ENCODE measurements at regions not wholly inside any gene's neighbourhood (a gene's known extent, or its start where the extent isn't known, plus 50 kb on each side); places are given as distances from the start of the nearest gene placed in this dataset.

DNA sequence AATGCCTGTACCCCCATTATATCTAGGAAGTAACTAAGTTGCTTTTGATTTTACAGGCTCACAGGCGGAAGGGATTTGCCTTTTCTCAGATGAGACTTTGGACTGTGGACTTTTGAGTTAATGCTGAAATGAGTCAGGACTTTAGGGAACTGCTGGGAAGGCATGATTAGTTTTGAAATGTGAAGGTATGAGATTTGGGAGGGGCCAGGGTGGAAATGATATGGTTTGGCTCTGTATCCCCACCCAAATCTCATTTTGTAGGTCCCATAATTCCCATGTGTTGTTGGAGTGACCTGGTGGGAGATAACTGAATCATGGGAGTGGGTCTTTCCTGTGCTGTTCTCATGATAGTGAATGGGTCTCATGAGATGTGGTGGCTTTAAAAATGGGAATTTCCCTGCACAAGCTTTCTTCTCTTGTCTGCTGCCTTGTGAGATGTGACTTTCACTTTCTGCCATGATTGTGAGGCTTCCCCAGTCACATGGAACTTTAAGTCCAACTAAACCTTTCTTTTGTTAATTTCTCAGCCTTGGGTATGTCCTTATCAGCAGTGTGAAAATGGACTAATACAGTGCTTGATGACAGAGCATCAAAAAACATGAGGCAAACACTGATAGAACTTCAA is 1119.5 kb downstream of the PLA2G4A start:
- Histone ChIP-seq H3K27ac (ENCODE audit: low read length) (no peak overlapping the region), H3K4me1 (ENCODE audit: control insufficient read depth, insufficient read depth, low read length) (no peaks in the 10 kb centered on the region), H3K4me3 (ENCODE audit: low read length) (no peak overlapping the region), H3K9me3 (ENCODE audit: control insufficient read depth, insufficient read depth, low read length) (no peaks in the 10 kb centered on the region), H3K27me3 (ENCODE audit: control insufficient read depth, insufficient read depth, low read length) (no peaks in the 10 kb centered on the region), H3K36me3 (ENCODE audit: control insufficient read depth, insufficient read depth, low read length) (no peaks in the 10 kb centered on the region)
- DNase-seq (ENCODE audit: low read depth, low spot score) = no peak
- no CpG with 5 or more reads among the region's 1 CpG for WGBS (ENCODE audit: insufficient coverage, insufficient read length)

DNA sequence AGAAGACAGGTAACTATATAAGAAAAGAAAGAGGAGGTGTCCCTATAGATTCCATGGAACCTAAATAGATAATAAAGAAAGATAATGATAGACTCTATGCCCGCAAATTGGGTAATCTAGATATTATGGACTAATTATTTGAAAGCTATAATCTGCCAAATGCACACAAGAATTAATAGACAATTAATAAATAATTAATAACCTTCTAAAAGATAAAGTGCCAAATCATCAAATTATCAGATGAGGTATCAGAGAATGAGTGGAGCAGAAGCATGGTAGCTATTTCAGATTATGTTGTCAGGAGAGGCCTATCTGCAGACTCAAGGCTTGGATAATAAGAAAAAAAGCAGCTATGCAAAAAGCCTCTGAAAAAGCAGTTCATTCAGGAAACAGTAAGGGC is 1120.8 kb downstream of the PLA2G4A start:
- Histone ChIP-seq H3K4me3 (ENCODE audit: low read length) (no peak overlapping the region), H3K27me3 (ENCODE audit: control insufficient read depth, insufficient read depth, low read length) (no peaks in the 10 kb centered on the region), H3K36me3 (ENCODE audit: control insufficient read depth, insufficient read depth, low read length) (no peaks in the 10 kb centered on the region), H3K27ac (ENCODE audit: low read length) (no peak overlapping the region), H3K9me3 (ENCODE audit: control insufficient read depth, insufficient read depth, low read length) (no peaks in the 10 kb centered on the region), H3K4me1 (ENCODE audit: control insufficient read depth, insufficient read depth, low read length) (no peaks in the 10 kb centered on the region)
- no CpG with 5 or more reads among the region's 1 CpG for WGBS (ENCODE audit: insufficient coverage, insufficient read length)
- DNase-seq (ENCODE audit: low read depth, low spot score) = no peak

DNA sequence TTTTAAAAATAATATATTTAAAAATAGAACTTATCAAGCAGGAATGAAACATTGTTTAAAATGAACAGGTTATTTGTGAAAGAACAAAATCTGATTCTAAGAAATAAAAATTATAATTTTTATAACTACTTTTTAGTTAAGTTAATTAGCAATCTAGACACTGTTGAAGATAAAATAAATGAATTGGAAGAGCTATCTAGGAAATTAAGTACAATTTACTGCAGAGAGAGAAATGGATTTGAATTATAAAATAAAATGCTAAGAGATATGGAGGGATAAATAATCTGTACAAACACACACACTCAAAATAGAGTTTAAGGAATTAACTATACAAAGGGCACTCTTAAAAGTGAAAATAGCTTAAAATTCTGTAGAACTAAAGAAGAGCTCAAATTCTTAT is 1123.1 kb downstream of the PLA2G4A start:
- Histone ChIP-seq H3K4me3 (ENCODE audit: low read length) (no peak overlapping the region), H3K36me3 (ENCODE audit: control insufficient read depth, insufficient read depth, low read length) (no peaks in the 10 kb centered on the region), H3K4me1 (ENCODE audit: control insufficient read depth, insufficient read depth, low read length) (no peaks in the 10 kb centered on the region), H3K27me3 (ENCODE audit: control insufficient read depth, insufficient read depth, low read length) (no peaks in the 10 kb centered on the region), H3K9me3 (ENCODE audit: control insufficient read depth, insufficient read depth, low read length) (no peaks in the 10 kb centered on the region), H3K27ac (ENCODE audit: low read length) (no peak overlapping the region)
- no peak for DNase-seq (ENCODE audit: low read depth, low spot score)

DNA sequence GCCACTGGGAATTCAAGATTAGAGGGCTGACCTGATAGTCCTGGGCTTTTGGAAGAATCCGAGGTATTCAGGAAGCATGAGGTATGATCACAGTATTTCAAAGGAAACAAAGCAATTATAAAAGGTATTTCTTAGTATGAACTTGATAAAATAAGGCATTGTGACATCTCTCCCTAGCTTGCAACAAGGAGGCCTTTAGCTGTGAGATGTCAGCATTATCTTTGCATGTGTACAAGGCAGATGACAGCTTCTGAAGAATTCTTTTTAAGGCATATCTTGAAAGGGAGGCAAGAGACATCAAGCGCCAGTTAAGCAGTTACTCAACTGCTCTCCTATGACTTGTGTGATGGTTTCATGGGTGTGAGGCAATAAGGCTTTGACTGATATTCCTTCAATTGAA is 1123.7 kb downstream of the PLA2G4A start:
- H3K27me3 ChIP-seq (ENCODE audit: control insufficient read depth, insufficient read depth, low read length) = no peaks in the 10 kb centered on the region
- H3K27ac ChIP-seq (ENCODE audit: low read length) = no peak overlapping the region
- H3K4me1 ChIP-seq (ENCODE audit: control insufficient read depth, insufficient read depth, low read length) = no peaks in the 10 kb centered on the region
- H3K9me3 ChIP-seq (ENCODE audit: control insufficient read depth, insufficient read depth, low read length) = no peaks in the 10 kb centered on the region
- H3K4me3 ChIP-seq (ENCODE audit: low read length) = no peak overlapping the region
- WGBS (ENCODE audit: insufficient coverage, insufficient read length) = no CpG with 5 or more reads among the region's 2 CpGs
- no peak for DNase-seq (ENCODE audit: low read depth, low spot score)
- no peaks in the 10 kb centered on the region for H3K36me3 ChIP-seq (ENCODE audit: control insufficient read depth, insufficient read depth, low read length)

DNA sequence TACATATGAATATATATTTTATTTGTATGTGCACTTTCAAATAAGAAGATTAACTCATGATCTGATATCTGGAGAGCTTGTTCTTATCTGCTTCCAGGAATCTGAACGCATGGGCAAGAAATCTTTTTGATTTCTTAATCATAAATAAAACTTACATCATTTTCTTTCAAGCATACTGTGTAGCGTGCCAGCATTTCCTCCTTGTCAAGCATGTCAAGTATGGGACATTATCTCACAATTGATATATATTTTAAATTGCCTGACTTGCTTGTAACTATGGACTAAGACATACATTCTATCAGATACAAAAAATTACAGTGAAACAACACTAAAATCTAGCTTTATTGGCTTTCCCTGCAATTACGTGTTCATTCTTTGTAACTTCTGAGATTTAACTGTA is 1128.2 kb downstream of the PLA2G4A start:
- Histone ChIP-seq H3K36me3 (ENCODE audit: control insufficient read depth, insufficient read depth, low read length) (no peaks in the 10 kb centered on the region), H3K4me1 (ENCODE audit: control insufficient read depth, insufficient read depth, low read length) (no peaks in the 10 kb centered on the region), H3K9me3 (ENCODE audit: control insufficient read depth, insufficient read depth, low read length) (no peaks in the 10 kb centered on the region), H3K27ac (ENCODE audit: low read length) (no peak overlapping the region), H3K4me3 (ENCODE audit: low read length) (no peak overlapping the region), H3K27me3 (ENCODE audit: control insufficient read depth, insufficient read depth, low read length) (no peaks in the 10 kb centered on the region)
- DNase-seq (ENCODE audit: low read depth, low spot score) = no peak
- no CpG with 5 or more reads among the region's 3 CpGs for WGBS (ENCODE audit: insufficient coverage, insufficient read length)

DNA sequence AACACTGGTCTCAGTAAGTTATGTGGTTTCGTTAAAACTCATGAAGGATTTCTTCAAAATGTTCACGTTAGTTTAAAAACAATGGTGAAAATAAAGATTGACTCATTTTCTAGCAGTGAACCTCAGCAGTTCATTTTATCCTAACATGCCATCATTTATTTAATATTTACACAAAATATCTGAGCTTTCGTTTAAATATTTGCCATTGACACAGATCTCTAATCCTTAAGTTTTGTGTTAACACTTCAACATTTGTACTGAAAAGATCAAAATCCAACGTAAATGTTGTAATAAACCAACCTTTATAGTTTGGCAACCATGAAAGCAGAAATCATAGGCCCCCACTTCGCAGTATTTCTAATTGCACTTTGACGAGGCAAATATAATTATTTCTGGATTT is 1129.5 kb downstream of the PLA2G4A start:
- 100% methylated on average over 1 of the region's 6 CpGs for WGBS (ENCODE audit: insufficient coverage, insufficient read length)
- Histone ChIP-seq H3K36me3 (ENCODE audit: control insufficient read depth, insufficient read depth, low read length) (no peaks in the 10 kb centered on the region), H3K4me3 (ENCODE audit: low read length) (no peak overlapping the region), H3K27me3 (ENCODE audit: control insufficient read depth, insufficient read depth, low read length) (no peaks in the 10 kb centered on the region), H3K4me1 (ENCODE audit: control insufficient read depth, insufficient read depth, low read length) (no peaks in the 10 kb centered on the region), H3K9me3 (ENCODE audit: control insufficient read depth, insufficient read depth, low read length) (no peaks in the 10 kb centered on the region), H3K27ac (ENCODE audit: low read length) (no peak overlapping the region)
- no peak for DNase-seq (ENCODE audit: low read depth, low spot score)

DNA sequence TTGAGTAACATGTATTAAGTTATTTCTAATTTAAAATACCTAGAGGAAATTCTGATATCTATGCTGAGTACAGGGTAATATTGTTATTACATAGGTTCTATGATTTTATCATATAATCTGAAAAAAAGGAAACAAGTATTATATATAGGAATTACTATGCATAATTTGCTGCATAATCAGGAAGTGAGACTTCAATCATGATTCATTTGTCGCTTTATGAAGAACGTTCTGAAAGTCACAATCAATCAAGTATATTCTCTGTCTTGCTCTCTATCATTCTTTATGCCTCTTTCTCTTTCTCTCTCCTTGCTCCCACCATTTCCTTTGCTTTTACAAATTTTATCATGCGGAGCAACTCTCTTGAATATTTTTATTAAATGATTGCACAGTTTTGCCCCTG is 1130.3 kb downstream of the PLA2G4A start:
- DNase-seq (ENCODE audit: low read depth, low spot score) = no peak
- no CpG with 5 or more reads among the region's 3 CpGs for WGBS (ENCODE audit: insufficient coverage, insufficient read length)
- Histone ChIP-seq H3K4me1 (ENCODE audit: control insufficient read depth, insufficient read depth, low read length) (no peaks in the 10 kb centered on the region), H3K27ac (ENCODE audit: low read length) (no peak overlapping the region), H3K9me3 (ENCODE audit: control insufficient read depth, insufficient read depth, low read length) (no peaks in the 10 kb centered on the region), H3K36me3 (ENCODE audit: control insufficient read depth, insufficient read depth, low read length) (no peaks in the 10 kb centered on the region), H3K4me3 (ENCODE audit: low read length) (no peak overlapping the region), H3K27me3 (ENCODE audit: control insufficient read depth, insufficient read depth, low read length) (no peaks in the 10 kb centered on the region)

DNA sequence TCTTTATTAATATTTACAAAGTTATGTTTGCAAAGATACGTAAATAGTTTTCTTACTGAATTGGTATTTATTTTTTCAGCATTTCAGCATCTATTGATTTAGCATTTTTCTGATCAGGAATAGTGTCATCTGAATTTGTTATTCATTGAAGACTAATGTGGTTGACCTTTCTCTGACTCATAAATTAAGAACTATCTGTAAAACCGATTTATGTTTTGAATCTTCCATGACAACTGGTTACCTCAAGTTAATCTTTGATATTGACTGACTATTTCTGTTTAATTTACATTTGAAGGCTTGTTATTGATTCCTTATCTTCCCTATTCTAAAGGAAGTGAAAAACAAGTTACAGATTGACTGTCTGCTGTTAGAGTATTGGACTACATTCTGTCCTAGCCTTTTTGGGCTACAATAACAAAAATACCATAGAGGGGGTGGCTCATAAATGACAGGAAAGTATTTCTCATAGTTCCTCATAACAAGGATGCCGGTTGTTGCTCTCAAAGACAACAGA is 1131.4 kb downstream of the PLA2G4A start:
- no peaks in the 10 kb centered on the region for H3K9me3 ChIP-seq (ENCODE audit: control insufficient read depth, insufficient read depth, low read length)
- H3K36me3 ChIP-seq (ENCODE audit: control insufficient read depth, insufficient read depth, low read length) = no peaks in the 10 kb centered on the region
- WGBS (ENCODE audit: insufficient coverage, insufficient read length) = no CpG with 5 or more reads among the region's 3 CpGs
- no peaks in the 10 kb centered on the region for H3K27me3 ChIP-seq (ENCODE audit: control insufficient read depth, insufficient read depth, low read length)
- no peak for DNase-seq (ENCODE audit: low read depth, low spot score)
- H3K27ac ChIP-seq (ENCODE audit: low read length) = no peak overlapping the region
- H3K4me3 ChIP-seq (ENCODE audit: low read length) = no peak overlapping the region
- H3K4me1 ChIP-seq (ENCODE audit: control insufficient read depth, insufficient read depth, low read length) = no peaks in the 10 kb centered on the region

DNA sequence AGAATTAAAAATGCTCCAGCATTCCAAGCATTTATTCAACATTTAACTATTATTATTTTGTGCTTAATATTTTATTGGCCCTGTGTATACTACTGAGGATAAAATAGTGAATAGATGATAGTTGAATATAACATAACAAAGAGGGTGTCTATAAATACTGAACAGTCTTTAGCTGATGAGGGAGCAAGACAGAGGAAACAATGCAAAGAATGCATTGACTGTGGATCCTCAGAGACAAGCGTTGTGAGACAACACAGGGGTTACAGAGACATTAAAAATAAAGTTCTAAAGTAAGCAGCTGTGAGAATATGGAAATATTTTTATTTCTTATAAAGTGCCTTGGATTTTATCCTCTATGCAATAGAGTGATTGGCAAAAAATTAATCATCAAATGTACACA is 1133.1 kb downstream of the PLA2G4A start:
- no peaks in the 10 kb centered on the region for H3K9me3 ChIP-seq (ENCODE audit: control insufficient read depth, insufficient read depth, low read length)
- no peaks in the 10 kb centered on the region for H3K36me3 ChIP-seq (ENCODE audit: control insufficient read depth, insufficient read depth, low read length)
- H3K27ac ChIP-seq (ENCODE audit: low read length) = no peak overlapping the region
- H3K4me3 ChIP-seq (ENCODE audit: low read length) = no peak overlapping the region
- no CpG with 5 or more reads among the region's 1 CpG for WGBS (ENCODE audit: insufficient coverage, insufficient read length)
- no peaks in the 10 kb centered on the region for H3K4me1 ChIP-seq (ENCODE audit: control insufficient read depth, insufficient read depth, low read length)
- DNase-seq (ENCODE audit: low read depth, low spot score) = no peak
- H3K27me3 ChIP-seq (ENCODE audit: control insufficient read depth, insufficient read depth, low read length) = no peaks in the 10 kb centered on the region

DNA sequence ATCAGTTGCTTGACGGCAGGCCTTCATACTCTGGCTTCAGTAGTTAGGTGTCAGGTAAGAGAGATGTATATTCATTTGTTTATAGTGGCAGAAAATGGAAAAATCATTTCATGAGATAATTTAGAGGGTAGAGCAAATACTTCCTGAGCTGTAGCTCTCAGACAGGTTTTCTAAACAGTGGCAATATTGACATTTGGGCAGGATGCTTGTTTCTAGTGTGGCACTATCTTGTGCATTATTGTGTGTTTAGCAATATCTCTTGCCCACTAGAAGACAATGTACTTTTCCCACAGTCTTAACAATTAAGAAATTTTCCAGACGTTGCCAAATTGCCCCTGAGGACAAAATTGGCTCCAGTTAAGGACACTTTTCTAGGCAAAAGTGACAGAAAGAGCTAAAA is 1143.1 kb downstream of the PLA2G4A start:
- H3K4me3 ChIP-seq (ENCODE audit: low read length) = no peak overlapping the region
- WGBS (ENCODE audit: insufficient coverage, insufficient read length) = no CpG with 5 or more reads among the region's 2 CpGs
- H3K36me3 ChIP-seq (ENCODE audit: control insufficient read depth, insufficient read depth, low read length) = no peaks in the 10 kb centered on the region
- DNase-seq (ENCODE audit: low read depth, low spot score) = no peak
- H3K9me3 ChIP-seq (ENCODE audit: control insufficient read depth, insufficient read depth, low read length) = no peaks in the 10 kb centered on the region
- no peaks in the 10 kb centered on the region for H3K27me3 ChIP-seq (ENCODE audit: control insufficient read depth, insufficient read depth, low read length)
- no peaks in the 10 kb centered on the region for H3K4me1 ChIP-seq (ENCODE audit: control insufficient read depth, insufficient read depth, low read length)
- no peak overlapping the region for H3K27ac ChIP-seq (ENCODE audit: low read length)

DNA sequence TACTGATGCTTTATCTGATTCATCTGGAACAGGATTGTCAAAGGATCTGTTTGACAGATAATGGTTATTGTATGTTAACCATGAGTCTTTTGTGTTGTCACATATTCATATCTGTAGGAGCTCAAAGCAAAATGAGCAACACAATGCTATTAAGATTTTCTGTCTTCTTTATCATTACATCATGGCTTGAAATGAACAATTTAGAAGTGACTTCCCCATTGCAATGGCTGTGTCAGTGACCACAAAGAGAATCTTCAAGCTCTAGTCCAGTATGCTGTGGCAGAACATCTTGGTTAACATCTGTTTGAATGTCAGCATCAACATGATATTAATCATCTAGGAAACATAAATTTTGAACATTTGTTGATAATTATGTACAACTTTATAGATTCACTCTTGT is 1148.5 kb downstream of the PLA2G4A start:
- Histone ChIP-seq H3K4me1 (ENCODE audit: control insufficient read depth, insufficient read depth, low read length) (no peaks in the 10 kb centered on the region), H3K4me3 (ENCODE audit: low read length) (no peak overlapping the region), H3K27me3 (ENCODE audit: control insufficient read depth, insufficient read depth, low read length) (no peaks in the 10 kb centered on the region), H3K27ac (ENCODE audit: low read length) (no peak overlapping the region), H3K9me3 (ENCODE audit: control insufficient read depth, insufficient read depth, low read length) (no peaks in the 10 kb centered on the region), H3K36me3 (ENCODE audit: control insufficient read depth, insufficient read depth, low read length) (no peaks in the 10 kb centered on the region)
- DNase-seq (ENCODE audit: low read depth, low spot score) = no peak

Measured in iPS DF 6.9 (cell line).